K562 (cell line): ENCODE measurements at regions not wholly inside any gene's neighbourhood (a gene's known extent, or its start where the extent isn't known, plus 50 kb on each side); places are given as distances from the start of the nearest gene placed in this dataset.

Experiments
- BMI1 ChIP-seq: fragments of 150-350 bp; IDR thresholded peaks from 2 replicates; pipeline ENCODE4 v1.6.1; 2014; ENCODE audit warnings: low read length
- BRF2 ChIP-seq: IDR thresholded peaks from 3 replicates; pipeline ENCODE4 v1.6.1; 2011; ENCODE audit warnings: borderline replicate concordance, mild to moderate bottlenecking; ENCODE audit not compliant: insufficient read length, insufficient read depth
- HNRNPLL ChIP-seq: fragments of 200-400 bp; formaldehyde crosslinking; IDR thresholded peaks from 2 replicates; pipeline ENCODE4 v1.6.1; 2017; ENCODE audit warnings: low read length, low read depth, mild to moderate bottlenecking; ENCODE audit not compliant: poor library complexity, severe bottlenecking
- RAD21 ChIP-seq, 2 experiments: fragments of 250-450 bp in 1 of 2; fragments of 450-650 bp in 1 of 2; sonication (Bioruptor Pico) in 1 of 2; formaldehyde crosslinking in 1 of 2; IDR thresholded peaks in 1 of 2; conservative IDR thresholded peaks in 1 of 2; 2 replicates each; pipeline versions ENCODE4 v1.4.0 to v1.8.0; 2020 to 2022; ENCODE audit warnings: mild to moderate bottlenecking in 2 of 2, moderate library complexity in 1 of 2
- SAFB ChIP-seq: fragments of 200-400 bp; formaldehyde crosslinking; IDR thresholded peaks from 2 replicates; pipeline ENCODE4 v1.6.1; 2017; ENCODE audit warnings: low read depth, low read length, borderline replicate concordance
- SMC3 ChIP-seq: conservative IDR thresholded peaks from 2 replicates; pipeline ENCODE4 v1.6.1; 2011; ENCODE audit warnings: low read depth, low read length, improper control_type of control experiment; ENCODE audit not compliant: insufficient read depth
- ZNF184 ChIP-seq: sonication (generic); formaldehyde crosslinking; IDR thresholded peaks from 2 replicates; pipeline ENCODE4 v1.5.0; 2020; ENCODE audit warnings: missing genetic modification reagents

- TF ChIP-seq BRF2 (no peak), HNRNPLL (no peak), RAD21 (CRISPR knock-in tag; conservative IDR thresholded peaks at IDR 0.05 in 1 of 2, IDR thresholded peaks at IDR 0.05 in 1 of 2) (no peak), ZNF184 (CRISPR knock-in tag) (no peak), BMI1 (no peak), SMC3 (no peak), SAFB (no peak)
Observed at GRCh38 chr2:157004789-157005188, 252.7 kb upstream of the GALNT5 start.
